HG02870 (cell line): ENCODE measurements at regions not wholly inside any gene's neighbourhood (a gene's known extent, or its start where the extent isn't known, plus 50 kb on each side); places are given as distances from the start of the nearest gene placed in this dataset.

ENCODE experiments used
- ATAC-seq: cut with Tn5 transposase; IDR thresholded peaks from one replicate; pipeline ENCODE4 v1.9.1; 2021; ENCODE audit warnings: mild to moderate bottlenecking, moderate library complexity; ENCODE audit not compliant: unreplicated experiment

- no peak for ATAC-seq
These were observed 127.3 kb downstream of the DLL1 start for GRCh38 chr6:170163405-170164170.

- no peak for ATAC-seq
These were observed 128.0 kb downstream of the DLL1 start for GRCh38 chr6:170162775-170163404.

- ATAC-seq: no peak
These were observed 128.7 kb downstream of the DLL1 start for GRCh38 chr6:170162011-170162774.

GRCh38 chr6:170160628-170161611, 130.0 kb downstream of the DLL1 start:
- ATAC-seq: no peak

GRCh38 chr6:170160031-170160627, 130.7 kb downstream of the DLL1 start:
- no peak for ATAC-seq

- no peak for ATAC-seq
These were observed 131.6 kb downstream of the DLL1 start for GRCh38 chr6:170159022-170159965.

- ATAC-seq: no peak
These were observed 132.4 kb downstream of the DLL1 start for GRCh38 chr6:170158296-170159021.

GRCh38 chr6:170157567-170158218, 133.2 kb downstream of the DLL1 start:
- ATAC-seq: no peak

- no peak for ATAC-seq
These were observed 134.2 kb downstream of the DLL1 start for GRCh38 chr6:170156448-170157375.

- no peak for ATAC-seq
These were observed 135.2 kb downstream of the DLL1 start for GRCh38 chr6:170155464-170156196.

GRCh38 chr6:170153436-170154319, 137.2 kb downstream of the DLL1 start:
- ATAC-seq: no peak

GRCh38 chr6:170152989-170153388, 137.9 kb downstream of the DLL1 start:
- ATAC-seq: no peak

GRCh38 chr6:170152124-170152926, 138.6 kb downstream of the DLL1 start:
- no peak for ATAC-seq

- ATAC-seq: no peak
These were observed 139.1 kb downstream of the DLL1 start for GRCh38 chr6:170151804-170152123.
